ENCODE measurements at regions not wholly inside any gene's neighbourhood (a gene's known extent, or its start where the extent isn't known, plus 50 kb on each side); places are given as distances from the start of the nearest gene placed in this dataset.

DNA sequence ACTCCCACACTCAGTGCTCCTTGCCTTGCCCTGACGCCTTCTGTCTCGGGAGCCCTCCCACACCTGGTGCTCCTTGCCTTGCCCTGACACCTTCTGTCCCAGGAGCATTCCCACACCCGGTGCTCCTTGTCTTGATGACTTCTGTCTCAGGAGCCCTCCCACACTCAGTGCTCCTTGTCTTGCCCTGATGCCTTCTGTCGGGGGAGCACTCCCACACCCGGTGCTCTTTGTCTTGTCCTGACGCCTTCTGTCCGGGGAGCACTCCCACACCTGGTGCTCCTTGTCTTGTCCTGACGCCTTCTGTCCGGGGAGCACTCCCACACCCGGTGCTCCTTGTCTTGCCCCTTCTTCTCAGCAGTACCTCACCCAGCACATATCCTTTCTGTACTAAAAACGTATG lies 207.2 kb upstream of the ADARB2 start:
- DNase-seq (ENCODE audit: extremely low read depth, low read depth, low spot score): no peak

DNA sequence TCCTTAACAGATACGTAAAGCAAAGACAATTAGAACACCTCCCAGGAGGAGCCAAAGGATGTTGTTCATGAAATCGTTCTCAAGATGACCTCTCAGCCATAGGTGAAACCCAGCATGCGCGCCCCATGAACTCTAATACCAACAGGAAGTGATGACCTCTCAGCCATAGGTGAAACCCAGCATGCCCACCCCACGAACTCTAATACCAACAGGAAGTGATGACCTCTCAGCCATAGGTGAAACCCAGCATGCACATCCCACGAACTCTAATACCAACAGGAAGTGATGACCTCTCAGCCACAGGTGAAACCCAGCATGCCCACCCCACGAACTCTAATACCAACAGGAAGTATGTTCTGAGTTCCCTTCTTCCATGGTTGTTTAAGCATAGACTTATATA lies 205.2 kb upstream of the ADARB2 start:
- no peak for DNase-seq (ENCODE audit: extremely low read depth, low read depth, low spot score)

DNA sequence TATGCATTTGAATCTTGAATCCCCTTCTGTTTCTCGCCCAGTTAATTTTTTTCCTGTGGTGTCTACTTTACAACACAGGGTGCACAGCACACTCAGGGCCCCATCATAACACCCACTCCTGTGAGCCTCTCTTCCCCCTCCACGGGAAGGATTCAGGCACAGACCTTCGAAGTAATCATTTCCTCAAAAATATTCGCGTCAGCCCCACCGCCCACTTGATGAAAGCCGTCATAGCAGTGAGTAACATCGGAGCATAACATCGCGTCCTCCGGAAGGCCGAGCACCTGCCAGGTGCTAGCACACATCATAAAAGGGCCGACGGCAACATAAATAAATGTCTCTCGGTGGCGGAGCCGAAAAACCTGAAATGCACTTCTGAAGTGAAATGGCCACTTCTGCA lies 201.7 kb upstream of the ADARB2 start:
- DNase-seq (ENCODE audit: extremely low read depth, low read depth, low spot score): no peak

DNA sequence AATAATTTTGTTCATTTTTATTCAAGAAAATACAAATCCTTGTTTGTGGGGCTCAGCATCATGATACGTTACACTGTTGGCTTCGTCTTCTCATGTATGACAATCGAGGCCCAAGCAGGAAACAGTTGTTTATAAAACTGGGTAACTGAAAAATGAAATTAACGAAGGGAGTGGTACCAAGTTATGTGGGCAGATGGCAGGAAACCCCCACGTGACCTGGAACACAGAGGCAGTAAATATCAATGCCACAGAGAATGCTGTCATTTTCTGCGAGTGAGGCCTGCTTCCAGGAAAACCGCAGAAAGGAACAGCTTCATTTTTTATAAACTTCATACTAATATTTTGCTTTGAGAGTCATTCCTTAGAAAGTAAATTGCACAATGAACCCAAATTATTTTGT lies 201.0 kb upstream of the ADARB2 start:
- DNase-seq (ENCODE audit: extremely low read depth, low read depth, low spot score): no peak

DNA sequence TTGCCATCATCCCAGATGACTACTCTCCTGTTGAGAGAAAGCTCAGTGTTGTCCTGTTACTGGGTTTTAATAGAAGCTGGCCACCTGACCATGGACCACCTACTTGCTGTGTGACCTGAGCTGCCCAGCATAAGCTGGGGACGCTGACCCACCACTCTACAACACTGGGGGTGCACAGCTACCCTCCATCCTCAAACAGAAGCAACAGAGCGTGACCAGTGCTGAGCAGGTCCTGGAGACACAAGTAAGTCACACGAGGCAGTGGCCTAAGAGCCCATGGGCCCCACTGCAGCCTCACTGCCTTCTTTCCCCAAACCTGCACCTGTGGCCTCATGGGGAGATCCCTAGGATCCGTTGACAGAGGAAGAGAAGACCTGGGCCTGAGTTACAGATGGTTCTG lies 198.6 kb upstream of the ADARB2 start:
- no peak for DNase-seq (ENCODE audit: extremely low read depth, low read depth, low spot score)

DNA sequence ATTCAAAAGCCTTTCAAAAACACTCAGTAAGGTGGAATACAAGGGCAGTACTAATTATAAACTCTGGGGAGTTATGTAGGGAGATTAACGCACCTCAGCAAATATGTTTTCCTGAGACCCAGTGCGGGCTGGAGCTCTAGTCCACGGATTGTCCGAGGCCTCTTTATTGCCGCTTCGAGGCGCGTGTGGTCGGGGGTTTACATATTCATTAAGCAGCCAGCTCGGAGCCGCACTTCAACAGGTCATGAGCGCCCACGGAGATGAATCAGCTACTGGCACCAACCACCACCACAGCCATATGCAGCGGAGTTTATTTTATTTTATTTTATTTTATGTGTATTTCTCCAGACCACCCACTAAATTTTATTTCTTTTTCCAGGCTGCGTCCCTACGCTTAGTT lies 195.9 kb upstream of the ADARB2 start:
- no peak for DNase-seq (ENCODE audit: extremely low read depth, low read depth, low spot score)

DNA sequence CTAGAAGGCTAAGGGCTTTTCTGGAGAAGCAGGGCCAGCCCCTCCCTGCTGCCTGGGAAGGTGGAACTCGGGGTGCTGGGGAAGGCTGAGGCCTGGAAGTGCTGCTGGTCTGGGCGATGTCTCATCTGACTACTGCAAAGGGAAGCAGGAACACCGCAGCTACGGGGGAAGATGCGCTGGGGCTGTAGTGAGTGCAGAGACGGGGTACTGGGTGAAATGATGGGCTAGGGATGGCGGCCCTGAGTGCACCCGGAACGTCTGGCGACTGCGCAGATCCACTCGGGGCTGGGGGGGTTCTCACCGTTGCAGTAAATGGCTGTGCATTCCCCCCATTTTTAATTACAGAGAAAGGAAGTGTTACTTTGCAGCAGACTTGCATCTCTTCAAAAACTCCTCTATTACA lies 195.4 kb upstream of the ADARB2 start:
- DNase-seq (ENCODE audit: extremely low read depth, low read depth, low spot score): no peak

DNA sequence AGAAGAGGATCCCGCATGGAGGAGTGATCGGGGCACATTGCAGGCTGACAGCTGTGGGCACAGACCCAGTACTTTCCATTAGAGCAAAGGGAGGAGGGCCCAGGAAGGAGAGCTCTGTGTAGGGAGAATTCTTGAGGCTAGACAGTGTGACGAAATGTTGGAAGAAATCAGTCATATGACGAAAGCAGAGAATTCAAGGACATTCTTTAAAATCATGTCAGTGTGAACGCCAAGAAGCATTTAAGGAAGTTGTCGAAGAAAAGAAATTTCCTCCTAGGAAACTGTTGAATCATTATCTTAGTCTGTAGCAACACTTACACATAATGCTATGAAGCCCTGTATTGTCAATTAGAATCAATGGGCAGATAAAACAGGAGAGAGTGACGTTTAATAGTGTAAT lies 191.3 kb upstream of the ADARB2 start:
- DNase-seq (ENCODE audit: extremely low read depth, low read depth, low spot score): no peak

DNA sequence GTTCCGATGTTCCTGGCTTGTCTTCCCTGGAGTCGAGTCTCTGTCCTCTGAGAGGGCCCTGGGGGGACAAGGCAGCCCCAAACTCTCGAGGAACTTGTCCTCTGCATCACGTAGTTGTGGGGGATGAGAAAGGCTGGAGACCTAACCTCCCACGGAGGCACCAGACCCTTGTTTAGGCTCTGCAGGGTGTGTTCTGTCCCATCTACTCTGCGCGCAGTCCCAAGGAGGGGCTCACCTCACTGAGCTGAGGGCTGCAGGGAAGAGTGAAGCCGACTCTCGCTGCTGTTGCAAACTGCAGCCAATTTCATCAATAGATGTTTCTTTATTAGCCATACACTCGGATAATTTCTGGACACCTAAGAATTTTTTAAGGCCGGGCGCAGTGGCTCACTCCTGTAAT lies 186.7 kb upstream of the ADARB2 start:
- DNase-seq (ENCODE audit: extremely low read depth, low read depth, low spot score): no peak

DNA sequence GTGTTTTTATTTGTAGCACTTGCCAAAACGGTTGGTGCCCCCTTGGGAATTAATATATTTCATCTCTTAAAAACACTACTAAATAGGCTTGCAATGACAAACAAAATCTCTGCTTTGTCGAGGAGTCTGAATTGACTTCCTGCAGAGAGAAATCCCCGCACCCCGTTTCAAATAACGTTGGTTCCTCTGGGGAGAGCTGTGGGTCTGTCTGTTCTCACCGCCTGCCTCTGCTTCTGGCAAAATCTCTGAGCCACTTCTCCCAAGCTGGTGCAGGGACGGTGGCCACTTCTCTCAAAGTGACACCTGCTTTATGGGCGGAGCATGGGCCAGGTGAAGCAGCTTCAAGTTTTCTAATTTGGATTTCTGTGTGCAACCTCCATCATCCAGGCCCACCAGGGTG lies 186.3 kb upstream of the ADARB2 start:
- no peak for DNase-seq (ENCODE audit: extremely low read depth, low read depth, low spot score)

DNA sequence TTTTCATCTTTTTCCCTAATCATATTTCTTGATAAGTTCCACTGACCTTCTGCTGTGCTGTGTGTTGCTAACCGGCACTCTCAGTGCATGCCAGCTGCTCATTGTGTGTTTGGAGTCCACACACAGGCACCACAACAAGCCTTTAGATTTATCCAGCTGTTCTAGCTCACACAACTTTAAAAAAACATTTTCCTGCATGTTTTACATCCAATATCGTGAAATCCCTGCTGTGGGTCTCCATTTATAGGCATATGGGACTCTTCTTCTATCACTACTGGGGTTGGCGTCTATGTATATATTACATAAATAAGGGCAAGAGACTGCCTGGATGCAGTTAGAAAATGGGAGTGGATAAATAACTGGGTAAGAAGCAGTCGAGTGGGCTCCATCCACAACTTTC lies 183.6 kb upstream of the ADARB2 start:
- DNase-seq (ENCODE audit: extremely low read depth, low read depth, low spot score): no peak

DNA sequence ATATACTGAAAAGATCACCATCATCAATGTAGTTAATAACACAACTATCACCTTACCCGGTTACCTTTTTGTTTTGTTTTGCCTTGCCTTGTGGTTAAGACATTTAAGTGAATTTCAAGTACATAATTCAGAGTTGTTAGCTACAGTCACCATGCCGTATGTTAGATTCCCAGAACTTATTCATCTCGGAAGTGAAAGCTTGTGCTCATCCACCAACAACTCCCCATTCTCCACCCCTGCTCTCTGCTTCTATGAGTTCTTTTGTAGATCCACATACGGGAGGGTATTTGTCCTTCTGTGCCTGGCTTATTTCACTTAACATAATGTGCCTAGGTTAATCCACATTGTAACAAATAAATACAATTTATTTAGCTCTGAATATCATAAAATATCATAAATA lies 182.8 kb upstream of the ADARB2 start:
- no peak for DNase-seq (ENCODE audit: extremely low read depth, low read depth, low spot score)

DNA sequence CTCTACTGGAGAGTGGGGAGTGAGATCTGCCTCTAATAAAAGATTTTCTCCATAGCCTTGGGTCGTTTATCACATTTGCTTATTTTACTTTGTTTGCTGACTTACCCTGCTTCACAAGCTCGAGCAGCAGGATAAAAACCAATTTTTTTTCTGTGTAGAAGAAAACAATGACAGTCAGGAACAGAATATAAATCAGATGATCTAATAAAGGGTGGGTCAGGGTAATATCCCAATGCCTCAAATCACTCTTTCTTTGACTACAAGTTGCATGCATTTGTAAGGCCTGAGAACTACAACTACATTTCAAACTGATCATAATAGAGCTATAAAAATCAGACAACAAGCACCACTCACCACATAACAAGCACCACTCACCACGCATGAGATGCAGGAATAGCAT lies 174.4 kb upstream of the ADARB2 start:
- no peak for DNase-seq (ENCODE audit: extremely low read depth, low read depth, low spot score)

DNA sequence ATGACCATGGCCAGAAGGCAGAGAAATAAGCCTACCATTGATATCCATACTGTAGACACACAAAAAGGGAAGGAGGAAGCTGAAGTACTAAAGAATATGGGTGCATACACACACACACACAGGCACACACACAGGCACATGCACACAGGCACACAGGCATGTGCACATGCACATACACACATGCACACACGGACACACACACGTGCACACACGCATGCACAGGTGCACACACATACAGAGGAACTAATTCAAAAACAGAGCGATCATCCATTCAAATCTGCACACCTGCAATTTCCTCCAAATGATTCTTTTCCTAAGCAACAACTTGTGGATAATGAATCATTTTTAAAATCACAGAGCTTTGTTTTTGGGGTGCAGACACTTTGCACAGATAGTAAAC lies 166.7 kb upstream of the ADARB2 start:
- DNase-seq (ENCODE audit: extremely low read depth, low read depth, low spot score): no peak

DNA sequence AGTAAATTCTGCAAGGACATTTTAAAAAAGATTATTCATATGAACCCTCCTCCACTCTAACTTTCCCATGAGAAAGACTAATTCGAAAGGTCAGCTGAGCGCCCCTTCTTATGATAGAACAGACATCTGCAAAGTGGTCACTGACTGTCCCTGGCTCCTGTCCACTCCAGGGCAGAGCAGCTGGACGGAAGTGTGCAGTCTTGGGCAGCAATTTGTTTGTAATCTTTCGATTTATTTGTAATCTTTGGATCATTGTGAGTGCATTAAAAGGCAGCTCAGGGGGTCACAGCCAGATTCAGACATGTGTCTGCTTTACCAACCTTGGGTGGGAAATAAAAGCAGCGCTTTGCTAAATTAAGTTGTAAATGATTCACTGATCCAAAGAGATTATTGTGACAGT lies 158.8 kb upstream of the ADARB2 start:
- DNase-seq (ENCODE audit: extremely low read depth, low read depth, low spot score): no peak

DNA sequence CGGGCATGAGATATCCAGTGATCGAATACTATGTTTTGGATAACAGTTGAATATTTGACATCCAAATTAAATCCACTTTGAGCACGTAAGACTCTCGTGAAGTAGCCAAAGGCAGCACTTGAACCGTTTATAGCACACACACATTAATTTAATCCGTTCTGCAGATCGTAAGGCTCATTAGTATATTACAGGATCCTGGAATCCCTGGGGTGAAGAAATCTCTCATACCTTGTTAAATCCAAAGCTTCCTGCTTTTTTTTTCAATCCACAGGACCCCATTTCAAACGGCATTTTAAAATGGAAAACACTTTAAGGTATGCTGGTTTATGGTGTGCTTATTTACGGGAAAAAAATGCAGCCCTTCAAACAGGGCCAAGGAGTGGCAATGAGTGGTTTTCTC lies 158.4 kb upstream of the ADARB2 start:
- DNase-seq (ENCODE audit: extremely low read depth, low read depth, low spot score): no peak

DNA sequence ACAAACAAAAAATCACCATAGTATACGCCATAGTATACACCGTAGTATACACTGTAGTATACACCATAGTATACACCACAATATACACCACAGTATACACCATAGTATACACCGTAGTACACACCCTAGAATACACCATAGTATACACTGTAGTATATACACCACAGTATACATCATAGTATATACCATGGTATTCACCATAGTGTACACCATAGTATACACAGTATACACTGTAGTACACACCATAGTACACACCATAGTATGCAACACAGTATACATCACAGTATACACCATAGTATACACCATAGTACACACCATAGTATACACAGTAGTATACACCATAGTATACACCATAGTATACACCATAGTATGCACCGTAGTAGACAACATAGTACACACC lies 157.6 kb upstream of the ADARB2 start:
- DNase-seq (ENCODE audit: extremely low read depth, low read depth, low spot score): no peak

DNA sequence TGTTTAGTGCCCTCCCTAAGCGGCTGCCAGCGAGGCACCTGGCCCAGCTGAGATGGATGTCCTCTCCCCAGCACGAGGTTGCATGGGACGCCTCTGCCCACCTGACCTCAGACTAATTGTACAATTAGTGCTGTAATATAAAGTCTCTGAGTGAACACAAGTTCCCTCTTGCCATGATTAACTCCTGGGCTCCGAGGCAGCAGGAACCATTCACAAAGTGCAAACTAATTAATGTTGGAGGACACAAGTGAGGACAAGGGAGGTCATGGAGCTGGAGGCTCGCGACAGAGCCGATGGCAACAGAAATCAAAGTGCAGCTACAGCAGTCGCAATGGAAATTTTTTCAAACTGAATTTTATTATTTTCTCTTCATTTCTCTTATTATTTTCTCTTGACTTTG lies 156.6 kb upstream of the ADARB2 start:
- DNase-seq (ENCODE audit: extremely low read depth, low read depth, low spot score): no peak

DNA sequence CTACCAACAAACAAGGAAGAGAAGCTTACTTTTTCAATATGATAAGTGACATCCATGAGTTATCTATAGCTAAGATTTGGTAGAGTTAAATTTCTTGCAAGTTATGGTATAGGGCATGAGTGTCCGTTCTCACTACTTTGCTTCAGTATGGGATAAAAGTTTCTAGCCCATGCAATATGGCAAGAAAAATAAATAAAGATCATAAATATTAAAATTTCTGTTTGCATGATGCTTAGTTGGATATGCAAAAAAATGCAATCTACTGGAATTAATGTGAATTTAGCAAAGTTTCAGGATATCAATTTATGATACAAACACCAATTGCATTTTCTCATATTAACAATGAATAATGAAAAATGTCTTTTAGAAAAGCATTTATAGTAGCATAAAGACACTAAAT lies 148.7 kb upstream of the ADARB2 start:
- DNase-seq (ENCODE audit: extremely low read depth, low read depth, low spot score): no peak

DNA sequence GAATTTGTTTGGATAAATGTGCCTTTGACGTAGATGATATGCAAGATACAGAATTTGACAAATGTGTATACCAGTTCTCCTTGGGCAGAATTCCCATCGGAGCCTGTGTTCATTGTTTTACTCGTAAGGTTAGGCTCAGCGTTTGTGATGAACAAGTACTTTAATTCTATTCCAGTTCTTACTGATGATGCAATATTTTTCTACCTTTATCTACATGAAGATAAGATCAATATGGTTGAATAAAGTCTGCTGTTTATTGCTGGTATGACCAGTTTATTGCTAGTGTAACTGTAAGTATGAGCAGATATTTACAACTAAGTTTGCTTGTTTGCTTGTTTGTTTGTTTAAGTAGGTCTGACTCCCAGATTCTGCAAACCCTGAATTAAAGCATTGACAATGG lies 145.4 kb upstream of the ADARB2 start:
- no peak for DNase-seq (ENCODE audit: extremely low read depth, low read depth, low spot score)

DNA sequence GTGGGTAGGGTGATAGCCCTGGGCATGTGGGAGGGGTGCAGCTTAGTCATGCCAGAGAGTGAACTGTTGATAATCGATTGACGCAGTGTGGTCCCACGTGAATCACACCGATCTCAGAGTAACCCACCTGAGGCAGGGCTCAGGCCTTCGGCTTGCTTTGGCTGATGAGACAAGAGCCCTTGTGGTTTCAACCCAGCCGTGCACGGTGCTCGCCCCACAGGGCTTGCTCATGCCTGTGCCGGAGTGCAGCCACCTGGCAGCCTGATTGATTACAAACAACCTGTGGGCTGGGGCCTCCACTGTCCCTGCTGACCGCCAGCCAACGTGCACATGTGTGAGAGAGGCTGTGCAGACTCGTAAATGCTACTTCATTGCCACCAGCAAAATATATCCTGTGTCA lies 144.9 kb upstream of the ADARB2 start:
- no peak for DNase-seq (ENCODE audit: extremely low read depth, low read depth, low spot score)

DNA sequence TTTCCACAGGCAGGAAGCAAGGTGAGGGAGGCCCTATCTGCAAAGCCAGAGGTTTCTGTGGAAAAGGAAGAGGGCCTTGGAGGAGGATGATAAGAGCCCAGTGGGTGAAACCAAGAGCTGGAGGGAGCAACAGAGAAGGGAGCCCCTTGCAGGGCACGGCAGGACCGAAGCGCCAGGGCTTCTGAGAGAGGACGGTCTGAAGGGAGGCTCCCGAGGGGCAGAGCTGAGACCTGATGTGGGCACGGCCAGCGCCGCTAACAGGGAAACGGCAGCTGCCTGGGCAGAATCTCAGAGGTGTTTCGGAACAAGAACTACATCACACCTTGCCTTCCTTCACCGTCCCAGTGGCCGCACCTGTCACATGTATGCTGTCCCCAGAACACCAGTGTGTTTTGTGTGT lies 144.3 kb upstream of the ADARB2 start:
- no peak for DNase-seq (ENCODE audit: extremely low read depth, low read depth, low spot score)

DNA sequence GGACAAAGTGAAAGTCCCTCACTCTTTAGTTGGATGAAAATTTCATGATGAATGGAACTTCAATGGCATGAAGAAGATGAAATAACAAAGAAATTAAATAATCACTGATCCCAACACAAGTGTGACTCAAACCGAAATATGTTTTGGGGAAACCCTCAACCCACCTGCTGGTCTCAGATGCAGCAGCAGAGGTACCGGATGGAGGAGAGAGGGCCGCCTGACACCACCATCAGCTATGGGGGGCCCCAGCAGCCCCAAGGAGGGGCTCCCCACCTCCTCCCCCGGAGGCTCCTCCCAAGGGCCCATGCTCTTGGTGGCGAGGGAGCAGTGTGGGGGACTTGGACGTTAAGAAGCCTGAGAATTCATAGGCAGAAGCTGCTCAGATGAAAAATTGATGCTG lies 137.2 kb upstream of the ADARB2 start:
- DNase-seq (ENCODE audit: extremely low read depth, low read depth, low spot score): no peak

DNA sequence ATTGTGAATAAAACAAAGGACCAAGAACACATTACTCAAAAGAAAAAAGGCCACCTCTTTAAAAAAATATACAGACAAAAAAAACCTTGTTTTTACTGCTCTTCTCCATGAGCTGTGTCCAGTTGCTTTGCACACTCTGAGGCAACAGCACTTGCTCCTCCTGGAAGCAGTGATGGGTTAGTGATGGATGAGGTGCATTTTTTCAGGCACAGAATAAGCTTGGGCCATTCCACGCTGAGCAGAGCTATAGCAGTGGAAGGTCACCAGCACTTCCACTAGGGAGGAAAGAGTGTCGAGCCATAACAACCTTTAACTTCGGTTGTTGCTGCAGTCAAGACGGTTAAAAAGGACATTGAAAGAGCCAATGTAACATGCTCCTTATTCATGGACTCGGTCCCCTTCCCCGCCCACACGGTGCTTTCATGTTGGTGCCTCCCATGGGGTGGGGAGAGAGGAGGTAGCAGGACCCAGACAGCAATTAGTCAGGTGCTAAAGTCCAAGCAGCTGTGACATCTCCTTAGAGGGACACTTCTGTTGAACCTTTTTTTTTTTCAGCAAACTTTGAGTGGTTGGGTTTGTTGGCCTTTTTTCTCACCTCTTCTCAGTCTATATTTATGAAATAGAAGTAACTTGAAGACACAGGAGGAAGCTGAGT lies 136.5 kb upstream of the ADARB2 start:
- no peak for DNase-seq (ENCODE audit: extremely low read depth, low read depth, low spot score)
